MCF 10A (cell line): ENCODE measurements at regions not wholly inside any gene's neighbourhood (a gene's known extent, or its start where the extent isn't known, plus 50 kb on each side); places are given as distances from the start of the nearest gene placed in this dataset.

Source experiments
- BruUV-seq: library from RNA; stranded (reverse); fragments of 400-500 nt; replicated peaks from 2 replicates; lab custom pipeline; 2021; lab: Mats Ljungman, UMichigan
- CTCF ChIA-PET: fragments of 300-600 bp; sonication (Branson Sonifier 250); formaldehyde crosslinking; extraction: SDS; loops from one replicate; lab custom pipeline; 2021; ENCODE audit warnings: antibody characterized with exemption, inconsistent platforms; lab: Yijun Ruan, JAX
- POLR2A ChIA-PET: fragments of 300-600, 350-650 bp; sonication (Branson Sonifier 250); formaldehyde crosslinking; extraction: SDS; loops from one replicate; lab custom pipeline; 2020; ENCODE audit warnings: antibody characterized with exemption, inconsistent platforms; lab: Yijun Ruan, JAX
- DNase-seq: peaks from one replicate; pipeline ENCODE4 v3.0.0-alpha.2; 2018; ENCODE audit not compliant: unreplicated experiment
- H3K27ac Mint-ChIP-seq: one replicate; pipeline ENCODE4 v1.8.0; 2022; ENCODE audit warnings: mild to moderate bottlenecking, low read depth, mixed read lengths; ENCODE audit not compliant: unreplicated experiment
- H3K27me3 Mint-ChIP-seq: one replicate; pipeline ENCODE4 v1.8.0; 2022; ENCODE audit warnings: mixed read lengths; ENCODE audit not compliant: insufficient read depth, unreplicated experiment
- H3K36me3 Mint-ChIP-seq: one replicate; pipeline ENCODE4 v1.8.0; 2022; ENCODE audit warnings: mild to moderate bottlenecking, moderate library complexity, mixed read lengths; ENCODE audit not compliant: insufficient read depth, unreplicated experiment
- H3K4me1 Mint-ChIP-seq: one replicate; pipeline ENCODE4 v1.8.0; 2022; ENCODE audit warnings: mixed read lengths; ENCODE audit not compliant: insufficient read depth, unreplicated experiment
- H3K4me3 Mint-ChIP-seq: one replicate; pipeline ENCODE4 v1.8.0; 2022; ENCODE audit warnings: mild to moderate bottlenecking, moderate library complexity, mixed read lengths; ENCODE audit not compliant: unreplicated experiment
- H3K9me3 Mint-ChIP-seq: one replicate; pipeline ENCODE4 v1.8.0; 2022; ENCODE audit warnings: mixed read lengths; ENCODE audit not compliant: unreplicated experiment
- intact Hi-C: fragments of 100-400 bp; cut with micrococcal nuclease; formaldehyde crosslinking; loops from 2 replicates; pipeline ENCODE4 v1.14.1; 2022
- TF ChIP-seq, protein P1 (sequence below): fragments of 200-600 bp; IDR thresholded peaks from one replicate; pipeline ENCODE4 v1.8.0; 2022; ENCODE audit warnings: antibody characterized with exemption, mild to moderate bottlenecking; ENCODE audit not compliant: unreplicated experiment

GRCh38 chrX:28311466-28311865 is 275.8 kb upstream of the IL1RAPL1 start:
- no peak overlapping the region for H3K27ac Mint-ChIP-seq
- H3K4me3 Mint-ChIP-seq, result no peak overlapping the region
- ChIA-PET CTCF (no interaction called here), POLR2A (interaction anchor here (1.6 kb wide), 1 partner anchor 8 kb away, joined by 5 read pairs; no protein-coding TSS in a partner anchor)
- no peaks in the 10 kb centered on the region for H3K27me3 Mint-ChIP-seq
- TF ChIP-seq, protein P1, sequence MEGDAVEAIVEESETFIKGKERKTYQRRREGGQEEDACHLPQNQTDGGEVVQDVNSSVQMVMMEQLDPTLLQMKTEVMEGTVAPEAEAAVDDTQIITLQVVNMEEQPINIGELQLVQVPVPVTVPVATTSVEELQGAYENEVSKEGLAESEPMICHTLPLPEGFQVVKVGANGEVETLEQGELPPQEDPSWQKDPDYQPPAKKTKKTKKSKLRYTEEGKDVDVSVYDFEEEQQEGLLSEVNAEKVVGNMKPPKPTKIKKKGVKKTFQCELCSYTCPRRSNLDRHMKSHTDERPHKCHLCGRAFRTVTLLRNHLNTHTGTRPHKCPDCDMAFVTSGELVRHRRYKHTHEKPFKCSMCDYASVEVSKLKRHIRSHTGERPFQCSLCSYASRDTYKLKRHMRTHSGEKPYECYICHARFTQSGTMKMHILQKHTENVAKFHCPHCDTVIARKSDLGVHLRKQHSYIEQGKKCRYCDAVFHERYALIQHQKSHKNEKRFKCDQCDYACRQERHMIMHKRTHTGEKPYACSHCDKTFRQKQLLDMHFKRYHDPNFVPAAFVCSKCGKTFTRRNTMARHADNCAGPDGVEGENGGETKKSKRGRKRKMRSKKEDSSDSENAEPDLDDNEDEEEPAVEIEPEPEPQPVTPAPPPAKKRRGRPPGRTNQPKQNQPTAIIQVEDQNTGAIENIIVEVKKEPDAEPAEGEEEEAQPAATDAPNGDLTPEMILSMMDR, result no peak
- no TSS peak for BruUV-seq
- no peak for DNase-seq
- intact Hi-C loops, result no loop called here
- peaks cover 16% of the 10 kb centered on the region for H3K9me3 Mint-ChIP-seq
- no peaks in the 10 kb centered on the region for H3K4me1 Mint-ChIP-seq
- no peaks in the 10 kb centered on the region for H3K36me3 Mint-ChIP-seq

GRCh38 chrX:28303486-28303885 is 283.8 kb upstream of the IL1RAPL1 start:
- CTCF ChIA-PET, result no interaction called here
- no peak for DNase-seq
- no peaks in the 10 kb centered on the region for H3K4me1 Mint-ChIP-seq
- peaks cover 7% of the 10 kb centered on the region for H3K9me3 Mint-ChIP-seq
- BruUV-seq, result no TSS peak
- H3K4me3 Mint-ChIP-seq, result no peak overlapping the region
- TF ChIP-seq, protein P1, result no peak
- H3K36me3 Mint-ChIP-seq, result no peaks in the 10 kb centered on the region
- POLR2A ChIA-PET, result interaction anchor here (1.6 kb wide), 1 partner anchor 9 kb away, joined by 5 read pairs; no protein-coding TSS in a partner anchor
- no peaks in the 10 kb centered on the region for H3K27me3 Mint-ChIP-seq
- intact Hi-C loops, result no loop called here
- H3K27ac Mint-ChIP-seq, result no peak overlapping the region

DNA sequence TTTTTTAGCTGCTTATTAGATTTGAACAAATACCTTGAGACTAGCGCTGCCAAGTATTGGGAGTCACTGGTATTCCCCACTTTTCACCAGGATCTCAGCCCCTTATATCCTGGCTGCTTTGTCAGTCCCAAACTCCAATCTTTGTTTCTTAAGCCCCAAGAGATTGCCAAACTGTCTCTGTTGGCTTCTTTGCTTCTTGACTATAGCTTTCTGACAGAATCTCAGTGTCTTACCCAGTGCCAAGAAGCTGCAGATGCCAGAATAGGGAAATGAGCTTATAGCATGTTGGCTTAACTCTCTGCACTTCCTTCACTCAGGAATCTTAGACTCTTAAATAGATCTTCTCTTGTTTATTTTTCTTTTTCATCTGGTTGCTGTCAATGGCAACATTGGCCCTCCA is 297.5 kb upstream of the DCAF8L1 start:
- Mint-ChIP-seq H3K4me3 (no peak overlapping the region), H3K4me1 (no peaks in the 10 kb centered on the region), H3K27me3 (no peaks in the 10 kb centered on the region), H3K27ac (no peak overlapping the region), H3K9me3 (peaks cover 7% of the 10 kb centered on the region), H3K36me3 (no peaks in the 10 kb centered on the region)
- TF ChIP-seq, protein P1, result no peak
- DNase-seq, result no peak
- intact Hi-C loops, result no loop called here
- CTCF ChIA-PET, result interaction anchor here (0.7 kb wide), 1 partner anchor 659 kb away, joined by 3 read pairs; no protein-coding TSS in a partner anchor
- no TSS peak for BruUV-seq
- POLR2A ChIA-PET, result no interaction called here

GRCh38 chrX:28278251-28278650 is 297.0 kb upstream of the DCAF8L1 start:
- TF ChIP-seq, protein P1, result no peak
- Mint-ChIP-seq H3K27me3 (no peaks in the 10 kb centered on the region), H3K9me3 (peaks cover 7% of the 10 kb centered on the region), H3K36me3 (no peaks in the 10 kb centered on the region), H3K4me3 (no peak overlapping the region), H3K4me1 (no peaks in the 10 kb centered on the region), H3K27ac (no peak overlapping the region)
- ChIA-PET CTCF (interaction anchor here (0.7 kb wide), 1 partner anchor 659 kb away, joined by 3 read pairs; no protein-coding TSS in a partner anchor), POLR2A (no interaction called here)
- DNase-seq, result no peak
- BruUV-seq, result no TSS peak
- intact Hi-C loops, result no loop called here
